Body of pancreas (tissue), 4 donors: ENCODE measurements at regions not wholly inside any gene's neighbourhood (a gene's known extent, or its start where the extent isn't known, plus 50 kb on each side); places are given as distances from the start of the nearest gene placed in this dataset.

Experiments
- CTCF ChIP-seq, 7 experiments: fragments of 450-650 bp in 4 of 7; fragments of 200-600 bp in 3 of 7; sonication (generic) in 3 of 7; IDR thresholded peaks; one replicate each; pipeline ENCODE4 v1.5.1; 2016 to 2019; ENCODE audit warnings: antibody characterized with exemption in 7 of 7
- POLR2A ChIP-seq, 3 donors: fragments of 450-650 bp; IDR thresholded peaks; one replicate each; pipeline ENCODE4 v1.6.1; 2016; ENCODE audit warnings: antibody characterized with exemption in 3 of 3, mild to moderate bottlenecking in 2 of 3

- no peak for TF ChIP-seq CTCF (IDR thresholded peaks at IDR 0.05)
- TF ChIP-seq POLR2A (IDR thresholded peaks at IDR 0.05), result no peak
These were observed 139.9 kb upstream of the CNTN6 start for GRCh38 chr3:952906-953305.
